IPS DF 6.9 (cell line): ENCODE measurements at regions not wholly inside any gene's neighbourhood (a gene's known extent, or its start where the extent isn't known, plus 50 kb on each side); places are given as distances from the start of the nearest gene placed in this dataset.

Experiments
- DNase-seq: peaks from one replicate; pipeline ENCODE4 v3.0.0-alpha.2; 2013; ENCODE audit warnings: low read depth, low spot score
- H3K27ac ChIP-seq: one replicate; pipeline ENCODE4 v1.5.1; 2013; ENCODE audit warnings: low read length, control low read depth
- H3K27me3 ChIP-seq: 2 replicates; pipeline ENCODE4 v1.6.1; 2013; ENCODE audit warnings: mild to moderate bottlenecking, low read length; ENCODE audit not compliant: control insufficient read depth, insufficient read depth
- H3K36me3 ChIP-seq: 2 replicates; pipeline ENCODE4 v1.6.1; 2013; ENCODE audit warnings: low read length; ENCODE audit not compliant: control insufficient read depth, insufficient read depth
- H3K4me1 ChIP-seq: 2 replicates; pipeline ENCODE4 v1.6.1; 2013; ENCODE audit warnings: low read length; ENCODE audit not compliant: control insufficient read depth, insufficient read depth
- H3K4me3 ChIP-seq: 2 replicates; pipeline ENCODE4 v1.5.1; 2013; ENCODE audit warnings: mild to moderate bottlenecking, low read length
- H3K9me3 ChIP-seq: 2 replicates; pipeline ENCODE4 v1.6.1; 2013; ENCODE audit warnings: low read length, inconsistent platforms; ENCODE audit not compliant: control insufficient read depth, insufficient read depth
- WGBS: extraction: QIAGEN DNeasy Blood & Tissue Kit; methylation state at CpG from one replicate; pipeline ENCODE4 v1.1.7; 2013; ENCODE audit warnings: mixed read lengths, missing lambda C conversion rate; ENCODE audit not compliant: insufficient read length, insufficient coverage; 5-methylcytosine and 5-hydroxymethylcytosine counted together

- H3K4me1 ChIP-seq: no peaks in the 10 kb centered on the region
- H3K27ac ChIP-seq: no peak overlapping the region
- no CpG with 5 or more reads among the region's 7 CpGs for WGBS
- DNase-seq: no peak
- no peaks in the 10 kb centered on the region for H3K9me3 ChIP-seq
- H3K27me3 ChIP-seq: no peaks in the 10 kb centered on the region
- no peaks in the 10 kb centered on the region for H3K36me3 ChIP-seq
- no peak overlapping the region for H3K4me3 ChIP-seq
Observed at GRCh38 chr20:23279836-23280235, 70.8 kb upstream of the NXT1 start.

GRCh38 chr20:23278172-23278571 is 72.4 kb upstream of the NXT1 start:
- no CpG with 5 or more reads among the region's 4 CpGs for WGBS
- no peaks in the 10 kb centered on the region for H3K4me1 ChIP-seq
- no peaks in the 10 kb centered on the region for H3K36me3 ChIP-seq
- no peaks in the 10 kb centered on the region for H3K9me3 ChIP-seq
- no peak overlapping the region for H3K27ac ChIP-seq
- DNase-seq: no peak
- no peak overlapping the region for H3K4me3 ChIP-seq
- H3K27me3 ChIP-seq: no peaks in the 10 kb centered on the region

- Histone ChIP-seq H3K4me1 (no peaks in the 10 kb centered on the region), H3K27me3 (no peaks in the 10 kb centered on the region), H3K9me3 (no peaks in the 10 kb centered on the region), H3K27ac (no peak overlapping the region), H3K36me3 (no peaks in the 10 kb centered on the region), H3K4me3 (no peak overlapping the region)
- DNase-seq: no peak
- WGBS: no CpG with 5 or more reads among the region's 2 CpGs
Observed at GRCh38 chr20:23277316-23277715, 73.3 kb upstream of the NXT1 start.

GRCh38 chr20:23273776-23274175 is 76.8 kb upstream of the NXT1 start:
- H3K27ac ChIP-seq: no peak overlapping the region
- no peaks in the 10 kb centered on the region for H3K9me3 ChIP-seq
- no CpG with 5 or more reads among the region's 3 CpGs for WGBS
- no peaks in the 10 kb centered on the region for H3K36me3 ChIP-seq
- H3K27me3 ChIP-seq: no peaks in the 10 kb centered on the region
- no peak for DNase-seq
- no peak overlapping the region for H3K4me3 ChIP-seq
- no peaks in the 10 kb centered on the region for H3K4me1 ChIP-seq

- WGBS: no CpG with 5 or more reads among the region's 6 CpGs
- H3K27me3 ChIP-seq: no peaks in the 10 kb centered on the region
- no peak overlapping the region for H3K27ac ChIP-seq
- no peak for DNase-seq
- H3K4me3 ChIP-seq: no peak overlapping the region
- H3K36me3 ChIP-seq: no peaks in the 10 kb centered on the region
- no peaks in the 10 kb centered on the region; the same call in 1 of the 2 replicates for H3K9me3 ChIP-seq
- H3K4me1 ChIP-seq: no peaks in the 10 kb centered on the region
Observed at GRCh38 chr20:23272176-23273029, 78.2 kb upstream of the NXT1 start.

GRCh38 chr20:23270382-23270911 is 80.1 kb upstream of the NXT1 start:
- no peak overlapping the region for H3K27ac ChIP-seq
- no peak overlapping the region for H3K4me3 ChIP-seq
- H3K36me3 ChIP-seq: no peaks in the 10 kb centered on the region
- no peak for DNase-seq
- no peaks in the 10 kb centered on the region for H3K27me3 ChIP-seq
- WGBS: no CpG with 5 or more reads among the region's 11 CpGs
- H3K4me1 ChIP-seq: no peaks in the 10 kb centered on the region
- no peaks in the 10 kb centered on the region; the same call in 1 of the 2 replicates for H3K9me3 ChIP-seq

DNA sequence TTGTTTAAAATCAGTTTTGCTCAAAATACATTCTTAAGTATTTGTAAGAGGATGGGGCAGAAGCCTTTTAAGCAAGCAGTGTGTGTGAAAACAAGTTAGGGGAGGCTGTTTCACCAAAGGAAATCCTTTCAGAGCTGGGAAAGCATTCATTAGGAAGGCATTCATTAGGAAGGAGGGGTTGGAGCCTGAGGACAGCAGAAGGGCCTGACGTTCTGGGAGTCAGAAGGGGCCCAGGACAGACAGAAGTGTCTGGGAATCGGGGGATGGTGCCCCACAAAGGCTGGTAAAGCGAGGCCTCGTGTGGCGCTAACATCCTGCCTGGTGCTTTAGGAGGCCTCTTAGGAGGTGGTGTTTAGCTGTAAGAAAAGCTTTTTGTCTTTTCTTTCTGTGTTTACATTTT is 80.6 kb upstream of the NXT1 start:
- Histone ChIP-seq H3K36me3 (no peaks in the 10 kb centered on the region), H3K4me1 (no peaks in the 10 kb centered on the region), H3K9me3 (no peaks in the 10 kb centered on the region; the same call in 1 of the 2 replicates), H3K4me3 (no peak overlapping the region), H3K27me3 (no peaks in the 10 kb centered on the region), H3K27ac (no peak overlapping the region)
- no CpG with 5 or more reads among the region's 5 CpGs for WGBS
- DNase-seq: no peak

DNA sequence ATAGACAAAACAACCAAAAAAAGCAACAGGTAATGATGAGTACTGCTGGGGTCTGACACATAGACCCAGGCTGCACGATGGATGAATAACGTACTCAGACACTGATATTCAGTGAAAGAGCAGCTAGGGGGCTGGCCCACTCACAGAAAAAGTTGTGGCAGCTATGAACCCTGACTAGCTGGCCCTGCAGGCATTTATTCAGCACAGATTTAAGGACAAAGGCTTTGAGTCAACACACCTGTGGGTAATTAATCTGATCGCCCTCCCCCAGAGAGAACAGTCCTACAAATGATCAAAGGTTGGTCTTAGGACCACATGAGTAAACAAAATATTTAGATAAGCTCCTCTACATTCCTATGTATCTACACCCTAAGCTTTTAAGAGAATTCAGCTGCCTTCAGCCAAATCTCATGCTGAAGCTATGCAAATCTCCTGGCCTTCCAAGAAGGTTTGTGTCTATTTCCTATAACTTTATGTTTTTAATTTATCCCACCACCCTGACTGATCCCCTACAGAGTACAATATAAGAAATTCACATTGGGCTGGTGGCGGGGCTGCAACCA is 81.7 kb upstream of the NXT1 start:
- no peaks in the 10 kb centered on the region for H3K4me1 ChIP-seq
- H3K9me3 ChIP-seq: no peaks in the 10 kb centered on the region; the same call in 1 of the 2 replicates
- no peaks in the 10 kb centered on the region for H3K27me3 ChIP-seq
- no peak for DNase-seq
- no peaks in the 10 kb centered on the region for H3K36me3 ChIP-seq
- no CpG with 5 or more reads among the region's 4 CpGs for WGBS
- no peak overlapping the region for H3K4me3 ChIP-seq
- no peak overlapping the region for H3K27ac ChIP-seq

DNA sequence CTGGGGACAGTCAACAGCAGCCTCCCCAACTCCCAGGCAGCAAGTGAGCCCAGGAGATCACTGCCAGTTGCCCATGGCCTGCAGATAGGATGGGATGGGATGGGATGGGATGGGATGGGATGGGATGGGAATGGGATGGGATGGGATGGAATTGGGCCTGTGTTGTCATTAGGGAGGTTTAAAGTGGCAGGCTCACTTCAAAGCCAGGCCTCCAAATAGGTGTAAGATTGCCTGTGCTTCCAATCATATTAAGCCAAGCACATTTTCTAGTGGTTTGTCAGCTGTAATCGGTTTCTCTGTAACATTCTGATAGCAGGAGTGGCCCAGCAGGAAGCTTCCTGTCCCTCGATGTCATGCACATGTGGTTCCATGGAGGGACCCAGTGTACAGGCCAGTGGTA is 82.7 kb upstream of the NXT1 start:
- no peaks in the 10 kb centered on the region for H3K4me1 ChIP-seq
- no peaks in the 10 kb centered on the region for H3K27me3 ChIP-seq
- no peaks in the 10 kb centered on the region for H3K36me3 ChIP-seq
- no peak overlapping the region for H3K4me3 ChIP-seq
- no peaks in the 10 kb centered on the region; the same call in 1 of the 2 replicates for H3K9me3 ChIP-seq
- DNase-seq: no peak
- no CpG with 5 or more reads among the region's 2 CpGs for WGBS
- no peak overlapping the region for H3K27ac ChIP-seq

DNA sequence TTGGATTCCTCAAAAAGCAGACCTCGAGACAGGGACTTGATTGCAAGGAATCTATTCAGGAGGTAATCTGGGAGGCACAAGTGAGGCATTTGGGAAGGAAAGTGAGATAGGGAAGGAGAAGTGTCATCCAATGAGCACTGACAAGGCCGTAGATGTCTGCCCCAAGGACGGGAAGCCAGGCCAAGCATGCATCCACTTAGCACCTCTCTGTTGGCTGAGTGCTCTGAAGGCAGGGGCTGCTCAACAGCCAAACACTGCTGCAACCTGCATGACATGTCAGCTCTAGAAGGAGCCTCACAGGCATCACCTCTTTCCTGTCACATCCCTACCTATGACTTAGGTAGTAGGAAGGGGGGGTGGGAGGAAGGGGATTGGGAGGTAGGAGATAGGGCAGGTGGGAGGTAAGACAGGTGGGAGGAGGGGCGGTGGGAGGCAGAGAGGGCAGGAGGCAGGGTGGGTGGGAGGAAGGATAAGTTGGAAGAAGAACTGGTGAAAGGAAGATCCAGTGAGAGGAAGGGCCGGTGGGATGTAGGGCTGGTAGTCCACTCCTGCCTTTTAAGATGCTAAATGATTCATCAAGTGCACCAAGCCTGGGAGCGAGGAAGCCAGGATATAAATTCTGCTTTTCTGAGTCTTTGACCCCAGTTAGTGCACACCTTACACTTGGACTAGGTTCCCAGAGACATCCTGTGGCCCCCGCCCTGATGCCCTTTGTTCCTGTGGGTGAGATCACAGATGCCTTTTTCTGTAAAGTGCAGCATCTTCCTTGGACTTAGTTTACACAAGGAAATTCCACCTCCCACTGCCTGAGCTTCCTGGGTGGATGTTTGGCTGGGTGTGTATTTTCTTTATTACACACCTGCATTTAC is 83.8 kb upstream of the NXT1 start:
- no CpG with 5 or more reads among the region's 7 CpGs for WGBS
- H3K27me3 ChIP-seq: no peaks in the 10 kb centered on the region
- H3K27ac ChIP-seq: no peak overlapping the region
- H3K4me1 ChIP-seq: no peaks in the 10 kb centered on the region
- DNase-seq: no peak
- H3K36me3 ChIP-seq: no peaks in the 10 kb centered on the region
- H3K9me3 ChIP-seq: no peaks in the 10 kb centered on the region; the same call in 1 of the 2 replicates
- no peak overlapping the region for H3K4me3 ChIP-seq
